NCI-H1417 treated with DMSO at 0.1 percent for 48 hours (cell line): ENCODE measurements at regions not wholly inside any gene's neighbourhood (a gene's known extent, or its start where the extent isn't known, plus 50 kb on each side); places are given as distances from the start of the nearest gene placed in this dataset.
A peak's percentile ranks its signal among the peaks of the same experiment; 100 is the strongest.

Source experiments
- DNase-seq: peaks from one replicate; lab custom pipeline; 2025; lab: John Stamatoyannopoulos, UW

DNA sequence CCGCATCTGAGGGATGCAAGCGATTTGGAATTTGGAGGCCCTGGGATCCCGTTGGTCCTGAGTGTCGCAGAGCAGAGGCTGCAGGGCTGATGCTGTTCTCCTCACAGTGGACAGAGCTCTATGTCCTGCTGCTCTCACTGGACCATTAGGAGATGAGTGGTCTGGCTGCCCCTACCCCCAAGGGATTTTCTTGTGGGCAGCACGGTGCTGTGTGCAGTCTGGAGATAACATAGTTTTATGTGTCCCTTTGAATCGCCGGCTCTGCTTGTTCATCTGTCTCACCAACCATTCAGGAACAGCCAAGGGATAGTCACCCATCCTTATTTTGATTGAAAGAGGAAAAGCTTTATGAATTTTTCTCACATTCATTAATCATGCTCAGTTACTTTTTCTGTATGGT lies 49.9 kb downstream of the CHRM3 start:
- DNase-seq, result no peak

DNA sequence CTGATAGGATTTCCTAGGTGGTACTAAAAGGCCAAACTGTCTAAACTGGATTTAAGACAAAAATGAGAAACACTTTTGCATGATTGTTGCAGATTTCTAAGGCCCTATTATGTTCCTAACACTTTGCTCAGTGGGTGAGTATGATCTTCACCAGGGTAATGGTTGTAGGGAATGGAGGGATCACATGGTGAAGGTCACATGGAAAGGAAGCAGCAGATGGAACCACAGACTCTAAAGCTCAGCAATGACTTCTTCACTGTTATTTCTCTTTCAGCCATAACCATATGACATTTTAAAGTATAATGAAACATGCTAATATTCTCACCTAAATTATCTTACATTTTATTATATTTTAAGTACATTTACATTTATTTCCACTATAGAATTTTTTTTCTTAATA lies 51.5 kb downstream of the CHRM3 start:
- DNase-seq, result no peak

DNA sequence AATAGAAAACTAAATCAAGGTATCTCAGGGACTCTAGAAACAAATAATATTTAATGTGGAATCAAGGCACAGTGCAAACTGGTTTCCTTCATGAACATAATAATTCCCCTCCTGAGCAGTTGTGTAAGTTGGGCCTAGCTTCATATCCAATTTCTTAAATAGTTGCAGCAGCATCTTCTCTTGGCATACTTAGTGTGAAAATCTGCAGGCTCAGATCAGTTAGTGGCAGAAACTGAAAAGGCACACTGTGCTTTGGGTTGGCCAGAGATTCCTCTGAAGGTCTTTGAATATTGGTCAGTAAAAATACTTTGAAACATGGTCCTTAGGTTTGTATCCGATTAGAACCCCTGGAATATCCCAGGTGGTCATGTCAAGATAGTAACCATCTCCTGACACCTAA lies 52.5 kb downstream of the CHRM3 start:
- DNase-seq, result no peak

DNA sequence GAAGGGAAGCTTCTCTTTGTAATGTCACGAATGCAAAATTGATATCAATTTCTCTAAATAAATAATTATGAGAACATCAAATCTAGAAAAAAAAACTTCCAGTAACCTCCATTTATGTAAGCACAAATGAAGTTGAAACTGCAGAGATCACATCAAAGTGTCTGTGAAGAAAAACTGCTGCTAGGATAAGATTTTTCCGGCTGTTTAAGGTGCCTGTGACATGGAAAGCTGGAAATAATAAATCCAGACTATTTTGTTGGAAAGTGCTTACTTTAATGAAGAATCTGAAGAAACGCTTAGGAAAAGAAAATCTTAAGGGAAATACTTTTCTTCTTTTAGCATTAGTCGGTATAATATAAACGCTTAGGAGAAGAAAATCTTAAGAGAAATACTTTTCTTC lies 57.0 kb downstream of the CHRM3 start:
- no peak for DNase-seq

DNA sequence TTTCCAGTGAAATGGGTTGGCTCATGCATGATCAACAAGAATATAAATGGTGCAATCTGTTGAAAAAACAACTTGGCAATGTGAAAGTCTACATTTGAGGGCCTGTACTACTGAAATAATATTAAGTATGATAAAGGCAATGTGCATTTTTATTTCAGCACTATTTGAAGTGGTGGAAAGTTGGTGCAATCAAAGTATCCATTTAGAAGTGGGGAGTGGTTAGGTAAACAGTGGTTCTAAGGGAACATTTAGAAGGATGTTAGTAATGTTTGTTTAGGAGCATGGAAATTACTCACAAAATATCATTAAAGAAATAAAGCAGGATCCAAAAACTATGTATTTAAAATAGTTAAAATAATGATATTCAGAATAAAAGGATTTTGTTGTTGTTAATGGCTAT lies 60.2 kb downstream of the CHRM3 start:
- no peak for DNase-seq

DNA sequence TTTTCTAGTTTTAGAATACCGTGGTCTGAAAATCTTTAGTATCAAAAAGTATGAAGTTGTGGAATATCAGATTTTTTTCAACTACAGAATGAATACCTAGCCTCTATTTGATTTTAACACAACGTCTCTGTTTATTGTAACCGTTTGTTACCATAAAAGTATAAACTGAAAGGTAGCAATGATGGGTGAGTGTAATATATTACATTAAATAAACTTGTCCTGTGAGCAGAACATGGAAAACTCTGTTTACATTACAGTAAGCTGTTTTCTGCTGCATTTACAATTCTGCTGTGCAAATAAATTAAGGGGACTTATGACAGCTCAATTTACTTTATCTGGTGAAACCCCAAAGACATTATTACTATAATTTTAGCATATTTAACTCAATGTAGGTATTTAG lies 62.5 kb downstream of the CHRM3 start:
- DNase-seq, result peak; percentile 38

DNA sequence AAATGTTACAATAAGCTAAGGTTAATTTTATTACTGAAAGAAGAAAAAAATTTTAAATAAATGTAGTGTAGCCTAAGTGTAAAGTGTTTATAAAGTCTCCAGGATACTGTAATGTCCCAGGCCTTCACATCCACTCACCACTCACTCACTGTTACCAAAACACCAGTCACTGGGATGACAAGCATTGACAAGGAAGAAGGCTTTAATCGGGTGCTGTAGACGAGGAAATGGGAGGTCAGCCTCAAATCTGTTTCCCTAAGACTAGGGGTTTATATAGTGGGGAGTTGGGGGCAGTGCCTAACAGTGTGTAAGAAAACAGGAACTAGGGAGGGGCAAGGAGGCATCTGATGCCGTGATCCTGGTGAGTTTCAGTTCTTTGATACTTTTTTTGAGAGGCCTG lies 69.4 kb downstream of the CHRM3 start:
- DNase-seq, result no peak

DNA sequence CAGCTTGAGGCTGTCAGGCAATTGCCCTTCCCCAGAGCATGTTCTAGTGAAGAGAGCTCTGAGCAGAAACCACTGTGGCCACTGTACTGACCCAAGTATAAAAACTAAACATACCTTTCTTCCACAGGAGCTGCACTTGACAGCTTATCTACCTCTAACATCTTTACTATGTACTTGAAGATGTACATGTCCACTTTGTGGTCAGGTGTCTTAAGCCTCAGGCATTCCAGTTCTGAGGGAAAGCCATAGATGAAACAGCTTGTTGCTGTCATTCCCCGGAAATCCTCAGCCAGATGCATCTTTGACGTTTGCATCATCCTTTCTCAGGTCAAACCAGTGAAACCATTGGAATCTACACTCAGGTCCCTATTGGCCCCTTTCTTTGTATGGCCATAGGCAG lies 70.4 kb downstream of the CHRM3 start:
- no peak for DNase-seq

DNA sequence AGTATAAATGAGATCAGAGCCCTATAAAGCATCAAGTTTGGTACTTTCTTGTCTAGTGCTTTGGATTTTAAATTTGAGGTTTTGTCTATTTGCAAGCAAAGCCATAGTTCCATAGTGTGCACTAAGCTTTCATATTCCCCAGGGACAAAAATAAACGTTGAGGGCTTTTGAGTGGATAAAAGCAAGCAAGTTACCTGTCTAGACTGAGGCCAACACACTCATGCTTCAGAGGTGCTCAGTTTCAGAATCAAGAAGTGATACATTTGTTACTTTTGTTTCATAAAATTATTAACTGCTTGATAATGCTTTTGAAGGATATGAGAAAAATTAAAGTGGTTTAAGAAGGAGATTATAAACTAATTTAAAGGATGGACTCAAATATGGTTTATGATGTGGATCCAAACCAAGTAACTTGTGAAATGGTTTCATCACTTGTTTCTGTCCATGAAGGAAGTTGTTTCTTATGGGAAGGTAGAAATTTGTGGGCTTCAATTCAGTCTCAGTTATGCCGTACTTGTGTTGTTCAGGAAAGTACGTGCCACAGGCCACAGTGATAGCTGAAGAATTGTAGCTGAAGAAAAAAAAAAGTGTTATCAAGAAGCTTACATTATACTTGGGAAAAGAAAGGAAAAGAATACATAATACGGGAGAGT lies 71.2 kb downstream of the CHRM3 start:
- no peak for DNase-seq

DNA sequence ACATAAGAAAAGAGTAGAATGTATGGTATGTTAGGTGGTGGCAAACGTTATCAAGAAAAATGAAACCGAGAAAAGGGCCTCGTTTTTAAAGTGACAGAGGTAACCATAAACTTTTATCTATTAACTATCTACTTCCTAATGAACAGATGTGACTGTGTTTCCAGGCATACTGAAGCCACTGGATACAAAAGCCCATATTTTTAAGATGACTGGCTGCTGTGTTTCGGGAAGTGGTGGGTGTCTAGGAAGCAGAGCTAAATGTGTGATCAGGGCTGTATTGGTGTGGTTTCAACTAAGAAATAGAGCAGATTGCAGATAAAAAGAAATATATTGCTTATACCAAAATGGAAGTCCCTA lies 71.8 kb downstream of the CHRM3 start:
- DNase-seq, result no peak

DNA sequence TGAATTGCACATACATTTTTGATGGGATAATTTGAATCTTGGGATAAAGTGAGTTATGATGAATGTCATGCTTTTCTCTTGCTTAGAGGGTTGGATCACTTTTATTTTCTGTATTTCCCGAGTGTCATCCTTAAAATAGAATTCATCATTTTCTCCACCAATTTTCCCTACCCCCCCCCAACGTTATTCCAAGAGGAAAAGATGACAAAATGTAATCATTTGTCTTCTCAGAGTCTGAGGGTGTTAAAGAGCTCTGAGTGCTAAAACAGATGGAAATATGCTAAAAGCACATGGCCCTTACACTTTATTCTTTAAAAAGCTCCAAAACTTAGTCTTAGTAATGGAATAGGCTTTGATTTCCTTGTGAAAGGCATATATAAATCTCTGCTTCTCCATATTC lies 81.4 kb downstream of the CHRM3 start:
- no peak for DNase-seq

DNA sequence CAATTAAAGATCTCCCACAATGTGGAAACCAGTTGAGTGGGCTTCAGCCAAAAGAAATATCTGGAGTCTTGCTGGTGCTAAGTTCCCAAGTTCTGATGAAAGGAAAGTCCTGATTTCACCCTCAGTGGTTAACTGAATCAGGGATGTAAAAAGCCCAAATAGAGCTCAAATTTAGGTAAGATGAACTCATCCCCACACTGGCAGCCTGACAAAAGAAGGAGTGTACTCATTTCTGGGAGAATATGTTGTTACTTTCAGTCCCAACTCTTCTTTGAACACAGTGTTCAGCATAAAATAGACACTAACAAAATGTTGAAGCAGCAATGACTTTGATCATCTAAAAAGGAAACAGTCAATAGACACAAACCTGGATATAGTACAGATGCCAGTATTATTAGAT lies 91.7 kb downstream of the CHRM3 start:
- DNase-seq, result no peak

DNA sequence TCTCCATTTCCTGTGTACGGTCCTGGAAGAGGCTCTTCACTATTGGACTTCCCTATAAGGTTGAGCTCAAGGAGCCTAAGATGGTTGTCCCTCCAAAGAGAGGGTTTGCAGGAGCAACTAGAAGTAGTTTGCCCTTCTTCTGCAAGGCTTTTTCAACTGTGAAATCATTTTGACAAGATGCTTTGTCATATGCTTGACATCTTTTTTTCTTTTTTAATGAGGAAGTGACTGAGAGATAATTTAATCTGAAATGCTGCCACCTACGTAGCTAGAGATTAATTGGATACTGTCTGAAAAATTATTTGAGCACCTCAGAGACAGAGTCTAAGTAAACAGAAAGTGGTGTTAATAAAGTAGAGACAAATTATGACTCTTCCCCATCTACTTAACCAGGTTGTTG lies 97.0 kb downstream of the CHRM3 start:
- no peak for DNase-seq

DNA sequence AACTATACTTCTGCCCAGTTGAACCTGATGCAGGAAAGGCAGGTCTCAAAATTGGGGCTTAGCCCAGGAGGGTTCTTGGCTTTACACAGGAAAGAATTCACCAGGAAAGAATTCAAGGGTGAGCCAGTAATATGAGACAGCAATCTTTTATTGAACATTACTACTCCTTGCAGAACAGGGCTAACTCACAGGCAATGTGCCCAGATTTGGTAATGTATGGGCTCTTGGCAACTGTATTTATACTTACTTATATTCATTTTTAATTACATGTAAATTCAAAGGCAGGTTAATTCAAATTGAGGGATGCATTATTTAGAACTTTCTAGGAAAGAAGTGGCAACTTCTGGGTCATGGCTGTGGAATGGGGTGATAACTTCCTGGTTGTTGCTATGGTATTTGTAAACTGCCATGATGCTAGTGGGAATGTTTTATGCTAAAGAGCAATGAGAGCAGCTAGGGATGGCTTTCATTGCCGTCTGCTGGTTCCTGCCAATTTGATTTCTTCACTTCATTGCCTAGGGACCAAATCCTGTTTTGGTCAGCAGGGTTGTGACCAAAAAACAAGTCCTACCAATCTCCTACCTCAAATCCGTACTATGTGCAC lies 107.5 kb downstream of the CHRM3 start:
- no peak for DNase-seq

DNA sequence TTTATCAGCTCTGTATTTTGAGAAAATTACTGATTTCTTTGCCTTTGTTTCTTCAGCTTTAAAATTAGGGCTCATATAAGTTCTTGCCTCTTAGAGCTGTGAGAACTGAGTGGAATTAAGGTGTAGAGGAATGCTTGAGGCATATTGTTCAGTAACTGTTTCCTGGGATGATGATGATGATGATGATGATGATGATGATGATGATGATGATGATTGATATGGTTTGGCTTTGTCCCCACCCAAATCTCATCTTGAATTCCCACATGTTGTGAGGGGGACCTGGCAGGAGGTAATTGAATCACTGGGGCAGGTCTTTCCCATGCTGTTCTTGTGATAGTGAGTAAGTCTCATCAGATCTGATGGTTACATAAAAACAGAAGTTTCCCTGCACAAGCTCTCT lies 118.7 kb downstream of the CHRM3 start:
- DNase-seq, result no peak

DNA sequence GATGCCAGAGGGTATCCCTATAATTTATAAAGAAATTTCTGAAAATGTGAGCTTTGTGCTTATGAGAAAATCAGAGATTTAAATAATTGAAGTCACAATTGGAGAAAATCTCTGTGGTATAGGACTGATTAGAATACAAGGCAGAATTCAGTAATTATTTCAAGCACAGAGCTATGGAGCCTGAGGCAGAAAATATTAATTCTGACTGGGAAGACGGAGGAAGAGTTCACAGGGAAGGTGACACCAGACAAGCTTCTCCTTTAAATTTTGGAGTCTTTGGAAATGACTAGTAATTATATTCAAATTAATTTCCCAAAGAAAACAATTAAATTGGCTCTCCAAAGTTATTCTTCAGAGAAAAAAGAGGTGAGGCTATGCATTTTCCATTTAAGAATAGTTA lies 121.5 kb downstream of the CHRM3 start:
- no peak for DNase-seq

DNA sequence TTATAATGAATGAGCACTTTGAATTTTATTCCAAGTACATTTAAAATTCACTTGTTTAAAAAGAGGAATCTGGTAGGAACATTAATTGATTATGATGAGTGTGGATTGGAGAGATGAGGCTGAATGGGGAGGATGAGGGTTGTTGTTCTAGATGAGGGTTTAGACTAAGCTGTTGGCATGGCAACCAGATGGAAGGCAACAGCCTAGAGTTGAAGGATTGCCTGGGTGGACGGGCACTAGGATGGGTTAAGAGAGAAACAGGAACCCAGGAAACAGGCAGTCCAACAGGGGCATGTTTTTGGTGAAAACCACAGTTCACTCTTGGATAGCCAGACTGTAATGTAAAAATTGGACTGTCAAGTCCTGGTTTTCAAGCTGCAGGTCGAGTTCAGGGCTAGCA lies 125.5 kb downstream of the CHRM3 start:
- DNase-seq, result no peak

DNA sequence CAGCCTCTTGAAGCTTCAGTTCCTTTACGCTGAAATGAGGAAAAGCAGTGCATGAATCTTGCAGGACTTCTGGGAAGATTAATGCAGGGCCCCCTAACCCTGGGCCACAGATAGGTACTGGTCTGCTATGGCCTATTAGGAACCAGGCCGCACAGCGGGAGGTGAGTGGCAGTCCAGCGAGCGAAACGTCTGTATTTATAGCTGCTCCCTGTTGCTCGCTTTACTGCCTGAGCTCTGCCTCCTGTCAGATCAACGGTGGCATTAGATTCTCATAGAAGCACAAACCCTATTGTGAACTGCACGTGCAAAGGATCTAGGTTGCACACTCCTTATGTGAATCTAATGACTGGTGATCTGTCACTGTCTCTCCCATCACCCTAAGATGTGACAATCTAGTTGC lies 130.2 kb downstream of the CHRM3 start:
- DNase-seq, result no peak

DNA sequence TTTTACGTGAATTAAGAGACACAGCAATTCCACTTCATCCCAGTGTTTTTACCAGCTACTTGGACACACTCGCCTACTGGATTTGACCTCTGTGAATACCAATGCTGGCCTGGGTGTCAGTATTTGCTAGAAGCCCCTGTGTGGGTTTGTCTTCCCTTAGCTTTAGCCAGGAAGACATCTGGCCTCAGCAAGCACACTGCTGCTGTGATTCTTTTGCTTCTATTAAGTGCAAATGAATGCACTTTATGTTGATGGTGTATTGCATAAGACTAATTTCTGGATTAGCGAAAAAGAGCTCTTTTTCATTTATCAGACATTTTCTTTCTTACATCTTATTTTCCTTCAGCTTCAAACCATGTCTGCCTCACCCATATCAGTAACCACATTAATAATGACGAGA lies 140.0 kb downstream of the CHRM3 start:
- no peak for DNase-seq

DNA sequence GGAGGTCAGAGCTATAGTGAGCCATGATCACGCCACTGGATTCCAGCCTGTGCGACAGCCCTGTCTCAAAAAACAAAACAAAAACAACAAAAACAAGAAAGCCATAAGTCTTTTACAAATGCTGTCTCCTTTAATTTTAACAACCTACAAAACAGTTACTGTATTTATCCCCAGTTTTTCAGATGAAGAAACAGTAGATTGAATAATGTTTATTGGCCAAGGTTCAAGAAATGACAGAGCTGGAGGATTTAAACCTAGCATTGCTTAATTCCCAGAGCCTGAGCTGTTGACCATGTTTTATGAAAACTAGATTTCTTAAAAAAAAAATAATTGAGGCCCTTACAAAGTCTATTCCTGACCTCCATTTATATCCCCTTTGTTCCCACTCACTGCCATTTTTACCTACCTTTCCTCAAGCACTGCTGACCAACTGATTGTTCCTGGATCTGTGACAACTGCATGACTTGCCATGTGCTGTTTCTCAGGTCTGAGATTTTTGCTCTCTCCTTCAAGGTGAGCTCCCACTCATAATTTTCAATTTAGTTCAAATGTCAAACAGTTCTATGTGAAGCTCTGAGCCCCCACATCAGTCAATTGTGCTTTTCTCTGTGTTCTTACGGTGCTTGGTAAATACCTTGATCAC lies 140.8 kb downstream of the CHRM3 start:
- no peak for DNase-seq

DNA sequence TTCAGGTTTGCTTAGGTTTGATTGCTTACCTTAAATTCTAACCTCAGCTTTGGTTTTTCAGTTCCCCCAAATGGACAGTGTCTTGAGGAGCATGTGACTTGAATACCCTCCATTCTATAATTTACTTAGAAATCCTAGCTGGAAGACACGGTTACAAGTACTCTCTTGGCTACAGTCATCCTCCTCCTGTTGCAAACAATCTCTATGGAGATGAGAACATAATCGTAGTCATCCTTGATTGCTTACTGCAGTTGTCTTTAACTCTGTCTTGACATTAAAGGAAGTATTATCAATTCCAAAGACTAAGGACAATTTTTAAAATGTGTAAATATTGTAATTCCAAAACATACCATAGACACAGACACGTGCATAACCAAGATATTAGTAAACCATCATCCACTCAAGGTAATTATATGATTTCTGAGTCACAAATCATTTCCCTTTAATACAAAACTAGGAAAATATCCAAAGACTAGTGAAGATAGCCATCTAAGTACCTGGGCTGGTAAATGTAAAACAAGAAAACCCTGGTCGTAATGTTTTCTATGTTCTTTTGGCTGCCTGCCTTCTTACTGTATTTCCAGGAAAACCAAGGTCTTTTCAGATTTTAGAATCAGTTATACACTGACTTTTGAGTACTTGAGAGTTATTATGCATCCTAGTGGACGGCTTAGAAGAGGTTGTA lies 149.9 kb downstream of the CHRM3 start:
- no peak for DNase-seq

DNA sequence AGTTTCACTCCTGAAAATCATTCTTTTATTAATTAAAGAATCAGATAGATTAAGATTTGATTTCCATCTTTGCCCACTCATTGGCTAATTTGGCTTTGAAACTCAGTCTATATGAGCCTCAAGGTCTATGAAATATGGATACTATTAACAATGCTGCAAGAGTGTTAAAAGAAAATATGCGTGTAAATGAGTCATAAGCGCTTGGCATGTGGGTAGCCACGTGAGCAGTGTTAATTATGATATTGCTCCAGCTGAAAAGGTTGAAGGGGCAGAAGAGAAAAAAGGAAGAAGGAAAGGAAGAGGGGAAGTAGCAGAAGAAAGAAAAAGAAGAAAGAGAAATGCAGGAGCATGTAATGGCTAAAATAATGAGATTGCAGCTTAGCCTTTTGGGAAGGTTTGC lies 151.4 kb downstream of the CHRM3 start:
- no peak for DNase-seq

DNA sequence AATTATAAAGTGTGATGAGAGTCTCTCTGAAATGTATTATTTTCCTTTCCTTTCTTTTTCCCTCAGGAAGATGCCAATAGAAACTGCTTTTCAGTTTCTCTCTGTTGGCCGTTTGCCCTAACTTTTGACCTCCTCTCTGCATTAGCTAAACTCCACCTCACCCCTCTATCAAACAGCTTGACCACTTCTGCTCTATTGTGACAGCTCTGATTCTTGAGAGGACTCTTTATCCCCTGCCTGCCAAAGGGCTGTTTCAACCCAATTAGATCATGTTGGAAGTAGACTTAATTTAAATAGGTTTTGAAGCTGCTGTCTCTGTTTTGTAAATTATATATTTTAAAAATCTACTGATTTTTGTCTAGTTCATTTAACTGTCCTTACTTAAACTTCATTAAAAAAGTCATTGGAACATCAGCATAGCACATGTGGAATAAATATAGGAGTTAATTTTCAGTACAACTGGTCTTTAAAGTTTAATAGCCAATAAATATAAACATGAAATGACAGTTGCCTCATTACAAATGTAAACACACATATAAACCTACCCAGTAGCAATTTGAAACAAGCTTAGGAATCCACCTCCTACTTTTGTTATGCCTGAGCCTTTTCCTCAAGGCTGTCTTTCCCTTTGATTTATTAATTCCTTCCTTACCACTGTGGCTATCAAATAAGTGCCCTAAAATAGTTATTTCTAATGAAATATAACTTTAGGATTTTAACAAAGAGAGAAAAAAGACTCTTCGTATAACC lies 152.0 kb downstream of the CHRM3 start:
- no peak for DNase-seq
